CD8-positive, alpha-beta memory T cell (primary cell): ENCODE measurements at regions not wholly inside any gene's neighbourhood (a gene's known extent, or its start where the extent isn't known, plus 50 kb on each side); places are given as distances from the start of the nearest gene placed in this dataset.

Experiments
- CTCF ChIA-PET: fragments of 350-600 bp; sonication (Branson Sonifier 250); formaldehyde crosslinking; loops from one replicate; lab custom pipeline; 2021; ENCODE audit warnings: antibody characterized with exemption; lab: Charles Lee
- POLR2A ChIA-PET: fragments of 350-600 bp; sonication (Branson Sonifier 250); formaldehyde crosslinking; loops from one replicate; lab custom pipeline; 2021; ENCODE audit warnings: antibody characterized with exemption; lab: Charles Lee
- DNase-seq, 5 donors: peaks; one replicate each; pipeline versions ENCODE4 v3.0.0 to v3.0.0-alpha.2; 2020 to 2022; ENCODE audit warnings: mixed read lengths in 1 of 5
- H3K27ac ChIP-seq: one replicate; pipeline ENCODE4 v1.7.0; 2013; ENCODE audit warnings: low read depth, mild to moderate bottlenecking, low read length, moderate library complexity
- H3K27me3 ChIP-seq: 2 replicates; pipeline ENCODE4 v1.7.0; 2013; ENCODE audit warnings: low read length, mild to moderate bottlenecking; ENCODE audit not compliant: insufficient read depth, poor library complexity, severe bottlenecking
- H3K36me3 ChIP-seq: 2 replicates; pipeline ENCODE4 v1.7.0; 2013; ENCODE audit warnings: mild to moderate bottlenecking, low read length, moderate library complexity; ENCODE audit not compliant: insufficient read depth
- H3K4me1 ChIP-seq: 2 replicates; pipeline ENCODE4 v1.7.0; 2013; ENCODE audit warnings: mild to moderate bottlenecking, low read length, moderate library complexity; ENCODE audit not compliant: insufficient read depth
- H3K4me3 ChIP-seq: 2 replicates; pipeline ENCODE4 v1.7.0; 2013; ENCODE audit warnings: mild to moderate bottlenecking, low read length
- H3K9me3 ChIP-seq: 2 replicates; pipeline ENCODE4 v1.7.0; 2013; ENCODE audit warnings: mild to moderate bottlenecking, low read length
- H3K27ac Mint-ChIP-seq, 8 donors: one replicate each; pipeline ENCODE4 v1.8.0; 2020 to 2021; ENCODE audit warnings: mixed read lengths in 8 of 8, mild to moderate bottlenecking in 6 of 8, inconsistent platforms in 3 of 8, moderate library complexity in 3 of 8
- H3K27me3 Mint-ChIP-seq, 2 donors: one replicate each; pipeline ENCODE4 v1.8.0; 2020 to 2021; ENCODE audit warnings: mixed read lengths in 2 of 2, mild to moderate bottlenecking in 1 of 2, moderate library complexity in 1 of 2
- H3K36me3 Mint-ChIP-seq, 3 donors: one replicate each; pipeline ENCODE4 v1.8.0; 2020 to 2021; ENCODE audit warnings: mixed read lengths in 3 of 3, inconsistent platforms in 1 of 3, mild to moderate bottlenecking in 1 of 3
- H3K4me1 Mint-ChIP-seq, 3 donors: one replicate each; pipeline ENCODE4 v1.8.0; 2020 to 2021; ENCODE audit warnings: mixed read lengths in 3 of 3, inconsistent platforms in 1 of 3, mild to moderate bottlenecking in 1 of 3
- H3K4me3 Mint-ChIP-seq, 7 donors: one replicate each; pipeline ENCODE4 v1.8.0; 2020 to 2021; ENCODE audit warnings: mixed read lengths in 7 of 7, mild to moderate bottlenecking in 6 of 7, moderate library complexity in 4 of 7, inconsistent platforms in 2 of 7
- H3K9me3 Mint-ChIP-seq, 5 donors: one replicate each; pipeline ENCODE4 v1.8.0; 2020 to 2022; ENCODE audit warnings: mixed read lengths in 5 of 5, mild to moderate bottlenecking in 3 of 5, moderate library complexity in 2 of 5, inconsistent platforms in 1 of 5

DNA sequence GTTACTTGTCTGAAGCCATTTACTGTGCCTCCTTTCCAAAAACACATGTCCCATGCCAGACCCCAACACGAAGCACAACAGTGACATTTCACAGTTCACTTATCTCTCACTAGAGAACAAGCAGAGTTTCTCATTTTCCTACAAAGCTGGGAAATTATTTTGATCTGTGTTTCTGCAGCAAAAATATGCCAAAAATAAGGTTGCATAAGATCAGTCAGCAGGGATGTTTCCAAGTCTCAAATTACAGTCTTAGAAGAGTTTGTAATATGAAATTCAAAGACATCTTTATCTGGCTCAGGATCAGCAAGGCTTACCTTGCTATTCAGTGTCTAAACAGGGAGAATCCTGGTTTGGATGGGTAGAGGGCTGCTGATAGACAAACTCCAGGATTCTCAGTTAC, 75.5 kb downstream of the GJD2 start:
- Mint-ChIP-seq H3K36me3 (no peaks in the 10 kb centered on the region), H3K4me3 (no peak overlapping the region), H3K27me3 (peaks cover 0 to 14% of the 10 kb centered on the region in 2 donors), H3K27ac (no peak overlapping the region), H3K4me1 (no peaks in the 10 kb centered on the region), H3K9me3 (no peaks in the 10 kb centered on the region)
- no peak overlapping the region for H3K27ac ChIP-seq
- H3K4me3 ChIP-seq = no peak overlapping the region
- POLR2A ChIA-PET = no interaction called here
- H3K4me1 ChIP-seq = no peaks in the 10 kb centered on the region
- no peak for DNase-seq
- no peaks in the 10 kb centered on the region for H3K27me3 ChIP-seq
- H3K9me3 ChIP-seq = no peaks in the 10 kb centered on the region
- CTCF ChIA-PET = no interaction called here
- no peaks in the 10 kb centered on the region for H3K36me3 ChIP-seq

DNA sequence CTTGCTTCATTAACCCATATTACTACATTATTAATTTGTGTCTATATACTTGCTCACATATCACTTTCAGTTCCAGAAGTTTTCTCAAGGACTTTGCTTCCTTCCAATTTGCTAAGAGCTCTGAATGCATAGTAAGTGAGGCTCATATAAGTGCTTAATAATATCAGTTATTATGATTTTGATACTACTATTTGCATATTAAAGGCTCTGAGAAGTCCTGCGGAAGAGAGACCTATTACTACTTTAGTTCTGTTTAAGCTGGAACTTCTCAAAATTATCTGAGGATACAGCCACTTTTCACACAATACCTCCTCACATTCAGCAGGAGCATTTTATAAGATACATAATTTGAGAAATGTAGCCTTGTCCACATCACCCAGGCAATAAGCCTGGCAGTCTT, 81.6 kb downstream of the GJD2 start:
- Histone ChIP-seq H3K27ac (no peak overlapping the region), H3K4me3 (no peak overlapping the region), H3K4me1 (no peaks in the 10 kb centered on the region), H3K36me3 (no peaks in the 10 kb centered on the region), H3K27me3 (no peaks in the 10 kb centered on the region), H3K9me3 (no peaks in the 10 kb centered on the region)
- Mint-ChIP-seq H3K27me3 (peaks cover 6 to 26% of the 10 kb centered on the region in 2 donors), H3K4me3 (no peak overlapping the region), H3K9me3 (no peaks in the 10 kb centered on the region), H3K27ac (no peak overlapping the region), H3K4me1 (no peaks in the 10 kb centered on the region), H3K36me3 (no peaks in the 10 kb centered on the region)
- ChIA-PET CTCF (no interaction called here), POLR2A (no interaction called here)
- no peak for DNase-seq

DNA sequence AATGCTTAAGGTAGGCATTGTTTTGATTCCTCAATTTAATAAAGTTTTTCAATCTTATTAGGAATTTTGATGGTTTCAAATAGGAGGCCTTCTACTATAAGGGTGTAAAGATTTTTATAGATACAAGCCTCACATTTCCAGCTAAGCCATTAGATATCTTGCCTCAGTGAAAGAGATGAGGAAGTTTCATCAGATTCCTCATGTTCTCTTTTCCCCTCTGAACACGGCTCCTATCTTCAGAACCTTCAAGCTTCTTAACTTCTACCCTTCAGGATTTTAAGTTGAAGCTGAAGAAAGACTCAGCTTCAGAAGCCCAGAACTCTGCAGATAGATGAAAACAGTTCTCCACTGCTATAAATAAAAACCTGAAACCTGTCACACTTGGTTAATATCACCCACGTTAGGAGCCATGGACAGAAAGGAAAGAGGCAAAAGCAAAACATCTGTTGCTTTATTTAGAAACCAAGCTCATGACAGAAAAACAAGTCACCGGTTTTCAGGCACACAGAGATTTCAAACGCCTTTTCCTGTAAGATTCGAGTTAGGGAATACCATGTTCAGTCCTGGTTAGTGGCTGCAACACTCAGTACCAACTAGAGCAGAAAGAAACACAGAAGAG, 82.2 kb upstream of the GOLGA8B start:
- H3K27me3 ChIP-seq = no peaks in the 10 kb centered on the region
- Mint-ChIP-seq H3K9me3 (no peaks in the 10 kb centered on the region), H3K4me3 (no peak overlapping the region), H3K27me3 (peaks cover 1 to 24% of the 10 kb centered on the region in 2 donors), H3K4me1 (no peaks in the 10 kb centered on the region), H3K27ac (no peak overlapping the region), H3K36me3 (no peaks in the 10 kb centered on the region)
- no peaks in the 10 kb centered on the region for H3K4me1 ChIP-seq
- CTCF ChIA-PET = no interaction called here
- H3K9me3 ChIP-seq = no peaks in the 10 kb centered on the region
- no peak for DNase-seq
- no peak overlapping the region for H3K4me3 ChIP-seq
- no peaks in the 10 kb centered on the region for H3K36me3 ChIP-seq
- H3K27ac ChIP-seq = peak overlapping the region; percentile 27
- POLR2A ChIA-PET = no interaction called here

DNA sequence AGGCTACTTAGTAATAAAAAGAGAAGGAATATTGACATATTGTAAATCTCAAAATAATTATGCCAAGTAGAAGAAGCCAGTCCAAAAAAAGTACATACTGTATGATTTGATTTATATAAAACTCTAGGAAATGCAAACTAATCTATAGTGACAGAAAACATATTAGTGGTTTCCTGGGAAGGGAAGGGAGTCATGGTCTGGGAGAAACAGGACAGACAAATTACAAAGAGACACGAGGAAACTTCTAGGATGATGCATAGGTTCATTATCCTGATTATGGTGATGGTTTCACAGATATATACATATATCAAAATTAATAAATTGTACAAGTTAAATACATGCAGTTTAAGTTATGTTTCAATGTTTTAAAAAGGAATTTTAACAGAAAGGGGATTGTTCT, 81.0 kb upstream of the GOLGA8B start:
- no peaks in the 10 kb centered on the region for H3K4me1 Mint-ChIP-seq
- H3K27me3 Mint-ChIP-seq = peaks cover 3 to 20% of the 10 kb centered on the region in 2 donors

DNA sequence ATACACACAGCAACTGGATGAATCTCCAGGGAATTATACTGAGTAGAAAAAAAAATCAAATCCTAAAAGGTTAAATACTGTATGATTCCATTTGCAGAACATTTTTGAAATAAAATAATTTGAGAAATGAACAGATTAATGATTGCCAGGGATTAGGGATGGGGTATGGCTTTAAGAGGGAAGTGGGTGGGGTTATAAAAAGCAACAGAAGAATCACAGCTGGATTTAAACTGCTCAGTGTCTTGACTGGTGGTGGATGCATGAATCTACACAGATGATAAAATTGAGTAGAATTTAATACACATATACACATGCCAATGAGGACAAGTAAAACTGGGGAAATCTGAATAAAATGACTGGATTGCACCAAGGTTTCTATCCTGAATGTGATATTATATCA, 79.7 kb upstream of the GOLGA8B start:
- Histone ChIP-seq H3K27ac (no peak overlapping the region), H3K4me3 (no peak overlapping the region), H3K36me3 (no peaks in the 10 kb centered on the region), H3K27me3 (no peaks in the 10 kb centered on the region), H3K4me1 (no peaks in the 10 kb centered on the region), H3K9me3 (no peaks in the 10 kb centered on the region)
- DNase-seq = no peak
- Mint-ChIP-seq H3K27me3 (peaks cover 5 to 24% of the 10 kb centered on the region in 2 donors), H3K27ac (no peak overlapping the region), H3K4me1 (no peaks in the 10 kb centered on the region), H3K9me3 (no peaks in the 10 kb centered on the region), H3K4me3 (no peak overlapping the region), H3K36me3 (no peaks in the 10 kb centered on the region)
- ChIA-PET CTCF (no interaction called here), POLR2A (no interaction called here)

More for the DNA sequence above, 81.0 kb upstream of the GOLGA8B start:
- no peaks in the 10 kb centered on the region for H3K4me1 ChIP-seq
- no peaks in the 10 kb centered on the region for H3K36me3 ChIP-seq
- no peak overlapping the region for H3K4me3 ChIP-seq
- H3K9me3 Mint-ChIP-seq = no peaks in the 10 kb centered on the region
- CTCF ChIA-PET = no interaction called here
- no peaks in the 10 kb centered on the region for H3K9me3 ChIP-seq
- POLR2A ChIA-PET = no interaction called here
- H3K27me3 ChIP-seq = no peaks in the 10 kb centered on the region
- H3K27ac ChIP-seq = no peak overlapping the region
- H3K27ac Mint-ChIP-seq = no peak overlapping the region
- DNase-seq = no peak
- no peaks in the 10 kb centered on the region for H3K36me3 Mint-ChIP-seq
- no peak overlapping the region for H3K4me3 Mint-ChIP-seq

DNA sequence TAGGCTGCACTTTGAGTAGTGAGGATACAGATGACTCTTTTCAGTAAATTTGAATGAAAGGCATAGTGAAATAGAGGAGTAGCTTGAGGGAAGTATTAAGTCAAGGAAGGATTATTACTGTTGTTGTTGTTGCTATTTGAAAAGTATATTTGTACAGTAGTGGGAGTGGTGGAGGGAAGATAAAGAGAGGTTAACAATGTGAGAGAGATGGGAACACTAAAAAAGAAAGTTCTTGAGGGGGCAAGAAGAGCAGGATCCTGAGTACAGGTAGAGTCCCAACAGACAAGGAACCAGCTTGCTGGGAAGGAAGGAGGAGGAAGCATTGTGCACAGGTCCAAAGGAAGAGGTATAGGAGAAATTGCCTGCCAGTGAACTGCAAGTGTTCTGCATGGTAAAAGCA, 75.6 kb upstream of the GOLGA8B start:
- H3K27me3 Mint-ChIP-seq = peaks cover 15 to 51% of the 10 kb centered on the region in 2 donors

DNA sequence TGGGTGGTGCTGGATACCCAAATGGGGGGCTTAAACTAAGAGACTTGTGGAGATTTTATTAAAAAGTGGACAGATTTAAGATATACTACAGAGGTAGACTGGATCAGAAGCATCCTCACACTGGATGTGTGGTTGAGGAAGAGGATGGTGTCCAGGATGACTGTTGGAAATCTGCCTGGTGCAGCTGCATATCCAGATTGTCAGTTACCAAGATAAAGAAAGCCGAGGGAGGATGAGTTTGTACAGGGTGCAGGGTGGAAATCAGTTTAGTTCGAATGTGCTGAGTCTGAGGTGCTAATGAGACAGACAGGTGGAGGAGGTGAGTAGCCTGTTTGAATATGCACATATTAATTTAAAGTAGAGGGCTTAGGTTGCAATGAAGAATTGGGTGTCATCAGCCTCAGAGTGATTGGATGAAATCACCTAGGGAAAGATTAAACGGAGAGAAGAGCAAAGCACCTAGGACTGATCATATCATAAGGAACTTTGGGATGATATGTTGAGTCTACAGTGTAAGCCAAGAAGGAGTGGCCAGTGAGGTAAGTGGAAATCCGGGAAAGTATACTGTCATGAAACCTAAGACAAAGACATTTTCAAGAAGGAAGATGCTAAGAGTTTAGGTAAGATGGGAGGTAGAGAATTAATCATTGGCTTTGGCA, 74.1 kb upstream of the GOLGA8B start:
- ChIA-PET POLR2A (no interaction called here), CTCF (no interaction called here)
- Mint-ChIP-seq H3K27ac (no peak overlapping the region), H3K4me3 (no peak overlapping the region), H3K27me3 (peaks cover 15 to 45% of the 10 kb centered on the region in 2 donors), H3K9me3 (no peaks in the 10 kb centered on the region), H3K4me1 (peaks cover 1 to 3% (median 1%) of the 10 kb centered on the region in 3 donors), H3K36me3 (no peaks in the 10 kb centered on the region)
- no peak for DNase-seq
- Histone ChIP-seq H3K36me3 (no peaks in the 10 kb centered on the region), H3K4me3 (no peak overlapping the region), H3K27me3 (no peaks in the 10 kb centered on the region), H3K27ac (peak overlapping the region; percentile 9), H3K9me3 (no peaks in the 10 kb centered on the region), H3K4me1 (no peaks in the 10 kb centered on the region)

More for the DNA sequence above, 75.6 kb upstream of the GOLGA8B start:
- no peak for DNase-seq
- H3K4me3 ChIP-seq = no peak overlapping the region
- H3K27ac ChIP-seq = peak overlapping the region; percentile 1
- Mint-ChIP-seq H3K9me3 (no peaks in the 10 kb centered on the region), H3K27ac (no peak overlapping the region), H3K4me1 (no peaks in the 10 kb centered on the region), H3K36me3 (no peaks in the 10 kb centered on the region), H3K4me3 (no peak overlapping the region)
- ChIA-PET CTCF (no interaction called here), POLR2A (no interaction called here)
- no peaks in the 10 kb centered on the region for H3K4me1 ChIP-seq
- H3K36me3 ChIP-seq = no peaks in the 10 kb centered on the region
- H3K27me3 ChIP-seq = no peaks in the 10 kb centered on the region
- H3K9me3 ChIP-seq = no peaks in the 10 kb centered on the region

DNA sequence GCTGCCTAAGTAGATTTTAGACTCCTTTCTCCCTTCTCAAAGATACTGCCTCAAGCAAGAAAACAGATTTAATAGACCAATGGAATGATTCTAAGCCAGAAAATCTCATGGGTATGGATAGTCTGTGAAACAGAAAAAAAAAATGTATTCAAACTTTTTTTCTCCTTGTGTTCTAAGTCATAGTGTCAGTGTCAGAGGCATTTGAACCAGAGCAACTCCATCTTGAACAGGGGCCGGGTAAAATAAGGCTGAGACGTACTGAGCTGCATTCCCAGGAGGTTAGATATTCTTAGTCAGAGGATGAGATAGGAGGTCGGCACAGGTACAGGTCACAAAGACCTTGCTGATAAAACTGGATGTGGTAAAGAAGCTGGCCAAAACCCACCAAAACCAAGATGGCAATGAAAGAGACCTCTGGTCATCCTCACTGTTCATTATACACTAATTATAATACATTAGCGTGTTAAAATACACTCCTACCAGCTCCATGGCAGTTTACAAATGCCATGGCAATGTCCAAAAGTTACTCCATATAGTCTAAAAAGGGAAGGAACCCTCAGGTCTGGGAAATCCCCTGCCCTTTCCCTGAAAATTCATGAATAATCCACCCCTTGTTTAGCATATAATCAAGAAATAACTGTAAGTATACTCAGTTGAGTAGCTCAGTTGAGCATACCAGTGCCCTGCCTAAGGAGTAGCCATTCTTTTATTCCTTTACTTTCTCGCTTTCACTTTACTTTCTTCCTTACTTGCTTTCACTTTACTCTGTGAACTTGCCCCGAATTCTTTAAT, 72.8 kb upstream of the GOLGA8B start:
- H3K9me3 Mint-ChIP-seq = no peaks in the 10 kb centered on the region
- H3K36me3 Mint-ChIP-seq = no peaks in the 10 kb centered on the region
- H3K9me3 ChIP-seq = no peaks in the 10 kb centered on the region
- H3K27me3 Mint-ChIP-seq = peaks cover 15 to 49% of the 10 kb centered on the region in 2 donors
- no peak overlapping the region for H3K4me3 ChIP-seq
- no peak for DNase-seq
- H3K27me3 ChIP-seq = no peaks in the 10 kb centered on the region
- ChIA-PET POLR2A (no interaction called here), CTCF (no interaction called here)
- no peak overlapping the region for H3K27ac Mint-ChIP-seq
- H3K4me1 Mint-ChIP-seq = peaks cover 2 to 5% (median 4%) of the 10 kb centered on the region in 3 donors
- H3K36me3 ChIP-seq = no peaks in the 10 kb centered on the region
- no peaks in the 10 kb centered on the region for H3K4me1 ChIP-seq
- no peak overlapping the region for H3K4me3 Mint-ChIP-seq
- H3K27ac ChIP-seq = peak overlapping the region; percentile 26
